ENCODE measurements at regions not wholly inside any gene's neighbourhood (a gene's known extent, or its start where the extent isn't known, plus 50 kb on each side); places are given as distances from the start of the nearest gene placed in this dataset.

GRCh38 chr1:87206044-87206831, 122.4 kb upstream of the LMO4 start:
- TF ChIP-seq POLR2A (IDR thresholded peaks at IDR 0.05) (no peak), CTCF (IDR thresholded peaks at IDR 0.05 in 4 of 5, conservative IDR thresholded peaks at IDR 0.05 in 1 of 5) (no peak)
